Gastroesophageal sphincter (tissue), 4 donors: ENCODE measurements at regions not wholly inside any gene's neighbourhood (a gene's known extent, or its start where the extent isn't known, plus 50 kb on each side); places are given as distances from the start of the nearest gene placed in this dataset.

Source experiments
- ATAC-seq: fragments of 150-250 bp; one replicate; pipeline ENCODE4 v1.9.1; 2016; ENCODE audit warnings: mild to moderate bottlenecking, moderate library complexity
- H3K27ac ChIP-seq, 4 donors: fragments of 200-600 bp; sonication (generic) in 3 of 4; 1 replicate in 3 of 4; 2 replicates in 1 of 4; pipeline ENCODE4 v1.5.1; 2016 to 2019
- H3K27me3 ChIP-seq: fragments of 200-600 bp; sonication (generic); one replicate; pipeline ENCODE4 v1.5.1; 2019
- H3K36me3 ChIP-seq, 2 donors: fragments of 200-600 bp; sonication (generic); one replicate each; pipeline ENCODE4 v1.5.1; 2019; ENCODE audit warnings: control low read depth in 1 of 2
- H3K4me1 ChIP-seq, 3 donors: fragments of 200-600 bp; sonication (generic); 1 replicate in 2 of 3; 2 replicates in 1 of 3; pipeline ENCODE4 v1.5.1; 2016 to 2019; ENCODE audit warnings: control low read depth in 2 of 3
- H3K4me3 ChIP-seq, 2 donors: fragments of 200-600 bp; sonication (generic); one replicate each; pipeline ENCODE4 v1.5.1; 2019; ENCODE audit warnings: mild to moderate bottlenecking in 1 of 2, moderate library complexity in 1 of 2
- H3K9me3 ChIP-seq, 3 donors: fragments of 200-600 bp; sonication (generic); one replicate each; pipeline ENCODE4 v1.5.1; 2017 to 2019; ENCODE audit warnings: control low read depth in 2 of 3
- CTCF ChIP-seq, 4 experiments: fragments of 200-600 bp in 2 of 4; fragments of 450-650 bp in 2 of 4; sonication (generic) in 1 of 4; IDR thresholded peaks; one replicate each; pipeline ENCODE4 v1.5.1; 2017 to 2019; ENCODE audit warnings: antibody characterized with exemption in 4 of 4, mild to moderate bottlenecking in 2 of 4, moderate library complexity in 2 of 4
- EP300 ChIP-seq: sonication (generic); formaldehyde crosslinking; IDR thresholded peaks from one replicate; pipeline ENCODE4 v1.6.1; 2017; ENCODE audit warnings: antibody characterized with exemption, mild to moderate bottlenecking
- POLR2A ChIP-seq, 2 donors: fragments of 450-650 bp; IDR thresholded peaks; one replicate each; pipeline ENCODE4 v1.6.1; 2017; ENCODE audit warnings: antibody characterized with exemption in 2 of 2, mild to moderate bottlenecking in 2 of 2, moderate library complexity in 1 of 2
- POLR2AphosphoS5 ChIP-seq: sonication (generic); formaldehyde crosslinking; IDR thresholded peaks from one replicate; pipeline ENCODE4 v1.6.1; 2017; ENCODE audit warnings: antibody characterized with exemption
- WGBS, 2 donors: methylation state at CpG; one replicate each; pipeline ENCODE4 v1.1.5; 2018; ENCODE audit warnings: low coverage in 1 of 2; 5-methylcytosine and 5-hydroxymethylcytosine counted together

DNA sequence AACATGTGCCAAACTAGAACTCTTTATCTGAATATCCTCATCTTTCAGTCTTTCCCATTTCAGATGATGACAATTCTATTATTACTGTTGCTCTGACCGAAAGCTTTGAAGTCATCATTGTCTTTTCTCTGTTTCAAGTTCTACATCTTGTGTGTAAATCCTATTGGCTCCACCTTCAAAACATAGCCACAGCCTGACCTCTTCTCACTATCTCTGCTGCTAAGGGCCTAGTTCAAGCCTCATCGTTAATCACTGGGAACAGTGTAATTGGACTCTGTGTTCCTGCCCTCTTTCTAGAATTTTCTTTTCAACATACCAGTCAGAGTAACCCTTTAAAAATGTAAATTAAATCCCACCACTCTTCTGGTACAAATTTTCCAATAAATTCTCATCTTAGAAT is 105.1 kb downstream of the OXSM start:
- H3K4me1 ChIP-seq = no peaks in the 10 kb centered on the region
- H3K36me3 ChIP-seq = no peaks in the 10 kb centered on the region
- no peak overlapping the region for H3K27ac ChIP-seq

DNA sequence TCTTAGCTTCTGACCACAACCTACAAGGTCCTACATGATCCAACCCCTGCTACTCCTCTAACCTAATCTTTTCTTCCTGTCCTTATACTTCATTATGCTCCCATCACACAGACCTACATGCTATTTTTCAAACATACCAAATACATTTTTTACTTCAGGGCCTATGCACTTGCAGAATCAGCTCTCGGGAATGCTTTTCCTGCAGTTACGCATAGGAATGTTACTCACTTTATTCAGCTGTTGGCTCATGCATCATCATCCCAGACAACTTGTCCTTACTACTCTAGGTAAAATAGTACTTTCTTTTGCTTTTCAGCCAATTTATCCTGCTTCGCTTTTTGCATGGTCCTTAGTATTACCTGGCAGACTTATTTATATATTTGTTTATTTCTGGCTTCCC is 105.6 kb downstream of the OXSM start:
- no peak overlapping the region for H3K27ac ChIP-seq
- H3K4me1 ChIP-seq = no peaks in the 10 kb centered on the region

More for the DNA sequence above, 105.1 kb downstream of the OXSM start:
- no peaks in the 10 kb centered on the region for H3K9me3 ChIP-seq
- 96 to 100% methylated on average over 2 of the region's 2 CpGs for WGBS, 2 donors
- TF ChIP-seq CTCF (IDR thresholded peaks at IDR 0.05) (no peak), POLR2A (IDR thresholded peaks at IDR 0.05) (no peak), EP300 (no peak), POLR2AphosphoS5 (no peak)
- no peaks in the 10 kb centered on the region for H3K27me3 ChIP-seq
- H3K4me3 ChIP-seq = no peak overlapping the region
- no peak for ATAC-seq

GRCh38 chr3:25897019-25897418 is 107.1 kb downstream of the OXSM start:
- ATAC-seq = no peak
- no peaks in the 10 kb centered on the region for H3K4me1 ChIP-seq
- no peaks in the 10 kb centered on the region for H3K27me3 ChIP-seq
- H3K9me3 ChIP-seq = no peaks in the 10 kb centered on the region
- TF ChIP-seq POLR2AphosphoS5 (no peak), POLR2A (IDR thresholded peaks at IDR 0.05) (no peak), EP300 (no peak), CTCF (IDR thresholded peaks at IDR 0.05) (no peak)
- H3K27ac ChIP-seq = no peak overlapping the region
- no peaks in the 10 kb centered on the region for H3K36me3 ChIP-seq
- WGBS, 2 donors = 84 to 100% methylated on average over 1 to 6 of the region's 6 CpGs
- H3K4me3 ChIP-seq = no peak overlapping the region

More for the DNA sequence above, 105.6 kb downstream of the OXSM start:
- whole genome bisulfite sequencing, 2 donors = 55% methylated on average over 3 of the region's 3 CpGs; no CpG with 5 or more reads in 1 of the 2 donors
- Histone ChIP-seq H3K4me3 (no peak overlapping the region), H3K9me3 (no peaks in the 10 kb centered on the region), H3K36me3 (no peaks in the 10 kb centered on the region), H3K27me3 (no peaks in the 10 kb centered on the region)
- TF ChIP-seq POLR2AphosphoS5 = no peak
- no peak for TF ChIP-seq EP300
- no peak for TF ChIP-seq POLR2A (IDR thresholded peaks at IDR 0.05)
- TF ChIP-seq CTCF (IDR thresholded peaks at IDR 0.05) = no peak
- no peak for ATAC-seq

DNA sequence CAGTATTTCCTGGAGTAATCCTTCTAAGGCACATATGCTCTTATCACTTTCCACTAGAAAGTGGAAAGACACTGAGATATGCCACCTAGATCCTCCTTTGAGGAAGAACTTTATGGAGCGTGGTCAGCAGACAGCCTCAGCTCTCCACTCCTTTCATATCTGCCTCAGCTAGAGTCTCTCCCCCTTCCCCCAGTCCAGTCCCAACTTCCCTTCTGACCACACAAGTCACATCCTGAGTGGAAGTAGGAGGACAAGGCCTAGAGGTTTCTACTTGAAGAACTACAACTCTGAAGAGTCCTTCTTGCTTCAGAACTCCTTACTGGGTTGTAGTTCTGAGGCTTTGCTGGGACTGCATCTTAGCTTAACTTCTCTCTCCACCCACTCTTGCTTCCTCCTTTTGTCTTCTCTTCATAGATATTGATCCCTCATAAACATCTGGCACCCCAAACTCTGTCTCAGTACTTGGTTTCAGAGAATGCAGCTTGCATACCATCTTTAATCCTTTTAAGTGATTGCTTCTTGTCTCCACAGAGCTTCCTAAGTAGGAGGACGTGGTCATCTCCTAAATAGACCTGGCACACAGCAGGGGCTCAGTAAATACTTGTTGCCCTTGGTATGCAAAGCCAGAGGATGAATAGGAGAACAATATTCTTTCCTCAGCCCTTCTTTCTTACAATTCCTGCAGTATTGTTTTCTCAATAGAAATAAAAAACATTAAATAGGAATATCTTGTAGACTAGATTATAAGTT is 109.6 kb downstream of the OXSM start:
- H3K27ac ChIP-seq = no peak overlapping the region
- TF ChIP-seq POLR2AphosphoS5 (no peak), EP300 (no peak), CTCF (IDR thresholded peaks at IDR 0.05) (no peak), POLR2A (IDR thresholded peaks at IDR 0.05) (no peak)
- H3K9me3 ChIP-seq = no peaks in the 10 kb centered on the region
- no peak overlapping the region for H3K4me3 ChIP-seq
- no peaks in the 10 kb centered on the region for H3K4me1 ChIP-seq
- ATAC-seq = no peak
- no peaks in the 10 kb centered on the region for H3K36me3 ChIP-seq
- WGBS, 2 donors = 70 to 92% methylated on average over 2 of the region's 2 CpGs
- H3K27me3 ChIP-seq = no peaks in the 10 kb centered on the region

- H3K36me3 ChIP-seq = no peaks in the 10 kb centered on the region
- WGBS, 2 donors = 81 to 89% methylated on average over 2 of the region's 2 CpGs
- peaks cover 0 to 3% (median 0%) of the 10 kb centered on the region in 3 donors for H3K4me1 ChIP-seq
- no peak overlapping the region for H3K27ac ChIP-seq
- H3K9me3 ChIP-seq = no peaks in the 10 kb centered on the region
- TF ChIP-seq EP300 = no peak
- TF ChIP-seq POLR2AphosphoS5 = no peak
- no peak for TF ChIP-seq CTCF (IDR thresholded peaks at IDR 0.05)
- no peaks in the 10 kb centered on the region for H3K27me3 ChIP-seq
- no peak for ATAC-seq
- no peak overlapping the region for H3K4me3 ChIP-seq
These were observed 110.3 kb downstream of the OXSM start for GRCh38 chr3:25900161-25900560.
